Right lung (tissue), 2 donors: ENCODE measurements at regions not wholly inside any gene's neighbourhood (a gene's known extent, or its start where the extent isn't known, plus 50 kb on each side); places are given as distances from the start of the nearest gene placed in this dataset.

Source experiments
- DNase-seq, 2 donors: peaks; one replicate each; pipeline ENCODE4 v3.0.0-alpha.2; 2013

GRCh38 chr14:61941421-61942150 lies 179.4 kb downstream of the SNAPC1 start:
- no peak for DNase-seq

DNA sequence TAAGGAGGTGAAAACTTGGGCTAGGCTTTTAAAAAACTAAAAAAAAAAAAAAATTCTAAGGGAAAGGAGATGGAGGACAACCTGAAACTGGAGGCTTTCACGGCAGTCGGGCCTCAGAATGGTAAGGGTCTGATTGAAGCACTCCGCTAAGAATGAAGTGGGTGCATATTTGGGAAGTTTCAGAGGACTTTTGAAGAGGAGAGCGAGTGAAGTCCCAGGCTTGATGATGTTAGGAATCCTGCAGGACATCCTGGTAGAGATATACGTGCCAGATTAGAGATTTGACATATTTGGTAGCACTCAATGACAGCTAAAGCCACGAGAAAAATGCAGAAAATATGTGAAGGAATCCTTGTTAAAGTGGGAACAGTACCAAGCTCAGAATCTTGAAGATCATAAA lies 186.2 kb downstream of the SNAPC1 start:
- no peak for DNase-seq

DNA sequence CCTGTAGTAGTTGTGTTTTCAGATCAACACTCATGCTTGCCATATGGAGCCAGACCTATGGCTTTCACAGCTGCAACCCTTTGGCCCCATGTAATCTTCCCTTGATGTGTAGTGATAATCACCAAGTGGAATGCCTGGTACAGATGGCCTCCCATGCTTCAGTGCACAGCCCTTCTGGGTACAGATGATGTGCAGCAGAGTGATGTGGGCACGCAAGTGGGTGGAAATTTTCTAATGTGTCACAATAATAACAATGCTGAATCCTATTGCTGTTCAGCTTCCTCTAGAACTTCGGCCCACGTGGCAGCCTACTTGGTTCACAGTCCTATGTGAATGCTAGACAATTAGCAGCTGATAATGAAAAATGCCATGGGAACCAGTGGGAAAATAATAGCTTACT lies 188.1 kb downstream of the SNAPC1 start:
- no peak for DNase-seq

DNA sequence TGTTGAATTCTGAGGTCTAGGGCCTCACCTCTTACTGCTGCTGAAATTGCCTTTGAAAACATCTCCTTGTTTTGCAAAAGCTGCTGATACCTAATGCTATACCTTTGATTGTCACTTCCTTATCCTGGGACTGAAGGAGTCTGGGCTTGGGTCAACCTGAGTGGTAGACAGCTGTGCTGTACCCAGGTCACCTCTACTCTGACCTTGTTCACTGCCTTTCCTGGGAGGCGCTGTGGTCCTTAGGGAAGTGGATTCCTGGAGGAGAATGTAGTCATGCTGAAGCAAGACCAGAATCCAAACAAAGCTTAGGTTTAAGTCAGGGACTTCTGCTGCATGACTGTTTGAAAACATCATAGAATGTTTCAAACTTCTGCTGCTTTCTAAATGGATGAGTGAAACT lies 191.4 kb downstream of the SNAPC1 start:
- no peak for DNase-seq

DNA sequence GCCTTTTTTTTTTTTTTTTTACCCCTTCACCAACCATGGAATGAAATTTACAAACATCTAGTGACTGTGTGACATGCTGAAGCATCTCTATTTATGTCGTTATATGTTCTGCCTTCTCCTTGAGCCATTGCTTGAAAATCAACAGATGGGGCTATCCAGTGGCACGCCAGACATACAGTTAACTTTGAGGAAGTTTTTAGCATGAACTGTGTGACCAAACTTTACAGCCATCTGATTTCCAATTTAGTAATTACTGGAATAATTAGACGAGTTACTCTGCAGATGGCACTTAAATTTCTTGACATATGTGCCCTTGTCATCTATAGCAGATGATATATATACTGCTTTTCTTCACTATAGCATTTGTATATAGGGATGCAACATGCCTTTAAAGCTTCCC lies 192.1 kb downstream of the SNAPC1 start:
- no peak for DNase-seq

DNA sequence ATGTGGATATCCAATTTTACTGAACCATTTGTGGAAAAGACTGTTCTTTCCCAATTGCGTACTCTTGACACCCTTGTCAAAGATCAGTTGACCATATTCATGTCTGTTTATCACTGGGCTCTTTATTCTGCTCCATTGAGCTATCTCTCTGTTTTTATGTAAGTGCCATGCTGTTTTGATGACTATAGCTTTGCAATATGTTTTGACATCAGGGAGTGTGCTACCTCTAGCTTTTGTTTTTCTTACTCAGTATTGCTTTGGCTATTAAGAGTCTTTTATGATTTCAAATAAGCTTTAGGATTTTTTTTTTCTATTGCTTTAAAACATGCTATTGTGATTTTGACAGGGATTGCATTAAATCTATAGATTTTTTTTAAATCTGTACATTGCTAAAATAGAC lies 194.3 kb downstream of the SNAPC1 start:
- no peak for DNase-seq

DNA sequence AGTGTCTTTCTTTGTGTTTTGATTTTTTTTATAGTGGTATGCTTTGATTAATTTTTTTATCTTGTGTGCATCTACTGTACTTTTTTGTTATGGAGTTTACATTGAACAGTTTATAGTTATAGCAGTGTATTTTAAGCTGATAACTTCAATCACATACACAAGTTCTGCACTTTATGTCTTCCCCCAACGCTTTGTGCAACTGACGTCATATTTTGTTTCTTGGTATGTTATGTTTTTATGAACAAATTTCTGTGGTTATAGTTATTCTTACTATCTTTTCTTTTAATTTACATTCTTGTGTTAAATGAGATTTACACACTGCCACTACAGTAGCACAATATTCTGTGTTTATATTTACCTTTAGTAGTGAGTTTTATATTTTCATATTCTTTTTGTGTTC lies 197.1 kb downstream of the SNAPC1 start:
- no peak for DNase-seq

- no peak for DNase-seq
Measured at GRCh38 chr14:61961369-61961768, 199.1 kb downstream of the SNAPC1 start.

DNA sequence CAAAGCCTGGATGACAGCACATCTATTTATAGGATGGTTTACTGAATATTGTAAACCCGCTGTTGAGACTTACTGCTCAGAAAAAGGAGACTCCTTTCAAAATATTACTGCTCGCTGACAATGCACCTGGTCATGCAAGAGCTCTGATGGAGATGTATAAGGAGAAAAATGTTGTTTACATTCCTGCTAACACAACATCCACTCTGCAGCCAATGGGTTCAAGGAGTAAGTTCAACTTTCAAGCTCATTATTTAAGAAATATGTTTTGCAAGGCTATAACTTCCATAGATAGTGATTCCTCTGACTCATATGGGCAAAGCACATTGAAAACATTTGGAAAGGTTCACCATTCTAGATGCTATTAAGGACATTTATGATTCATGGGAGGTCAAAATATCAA lies 201.7 kb downstream of the SNAPC1 start:
- no peak for DNase-seq

GRCh38 chr14:61965030-61965745 lies 203.0 kb downstream of the SNAPC1 start:
- DNase-seq, result no peak

GRCh38 chr14:61968207-61968606 lies 206.0 kb downstream of the SNAPC1 start:
- no peak for DNase-seq

DNA sequence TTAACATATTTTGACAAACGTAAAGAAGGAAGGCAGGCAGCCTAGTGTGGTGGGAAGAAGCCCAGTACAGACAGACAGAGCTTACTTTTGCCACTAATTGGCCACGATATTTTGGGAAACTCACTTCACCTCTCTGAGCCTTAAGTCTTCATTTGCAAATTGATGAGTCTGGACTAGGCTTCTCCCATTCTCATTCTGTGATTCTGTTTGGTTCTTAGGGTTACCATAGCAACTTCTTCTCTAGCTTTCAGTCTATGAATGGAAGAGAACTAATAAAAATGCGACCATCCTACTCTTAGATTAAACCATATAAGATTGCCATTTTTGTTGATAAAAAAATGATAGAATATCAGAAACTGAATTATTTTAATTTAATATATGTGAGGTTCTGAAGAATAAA lies 210.5 kb downstream of the SNAPC1 start:
- DNase-seq, result no peak

GRCh38 chr14:61973981-61974380 lies 211.8 kb downstream of the SNAPC1 start:
- DNase-seq, result no peak

- no peak for DNase-seq
Measured at GRCh38 chr14:61977217-61977616, 215.0 kb downstream of the SNAPC1 start.

DNA sequence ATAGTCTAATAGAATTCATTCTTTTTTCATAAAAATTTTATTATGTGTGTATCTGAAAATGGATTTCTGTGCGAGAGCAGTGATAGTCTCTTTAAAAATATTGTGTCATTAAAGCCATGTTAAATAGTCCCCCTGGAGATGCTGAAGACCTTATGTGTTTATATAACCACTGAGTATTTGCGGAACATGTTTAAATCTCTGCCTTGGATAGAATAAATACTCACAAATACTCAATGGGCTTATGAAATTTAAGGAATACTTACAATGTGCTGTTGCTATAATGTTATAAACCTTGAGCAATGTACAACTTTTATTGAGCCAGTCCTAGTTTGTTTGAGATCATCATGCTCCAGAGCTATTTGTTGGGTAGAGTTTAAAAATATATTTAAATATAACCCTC lies 226.0 kb downstream of the SNAPC1 start:
- DNase-seq, result no peak

DNA sequence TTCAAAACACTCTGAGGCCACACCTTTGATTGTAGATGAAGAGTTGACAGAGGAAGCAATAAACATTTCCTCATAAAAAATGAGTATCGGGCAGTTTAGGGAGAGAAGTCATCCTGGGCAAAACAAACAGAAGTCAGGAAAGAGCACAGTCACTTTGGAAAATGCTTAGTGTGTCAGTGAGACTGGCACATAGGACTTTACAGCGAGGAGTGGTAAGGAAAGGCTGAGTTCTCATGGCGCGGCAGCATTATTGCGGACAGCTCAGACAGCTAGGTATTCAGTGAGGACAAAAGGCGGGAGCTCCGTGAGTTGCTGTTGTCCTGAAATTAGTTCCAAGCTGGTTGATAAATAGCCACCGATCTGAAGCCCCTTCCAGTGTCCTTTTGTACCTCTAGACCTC lies 229.9 kb downstream of the SNAPC1 start:
- DNase-seq, result no peak

- no peak for DNase-seq
Measured at GRCh38 chr14:61992926-61993325, 230.7 kb downstream of the SNAPC1 start.

DNA sequence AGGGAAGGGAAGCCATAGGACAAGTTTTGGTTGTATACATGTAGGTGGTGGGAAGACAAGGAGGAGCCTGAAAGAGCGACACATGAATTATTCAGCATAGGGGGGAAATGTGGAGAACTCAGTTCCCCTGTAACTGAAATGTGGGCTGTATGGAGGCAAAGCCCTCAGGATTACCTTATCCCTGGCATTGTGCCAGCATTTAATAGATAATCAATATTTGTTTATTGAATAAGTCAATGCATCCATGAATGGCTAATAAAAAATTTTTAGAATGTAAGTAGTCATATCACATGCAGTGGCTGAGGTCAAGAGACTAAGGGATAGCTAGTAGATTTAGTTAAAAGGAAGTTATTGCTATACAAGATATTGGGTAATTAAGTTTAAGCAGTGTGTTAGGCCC lies 232.4 kb downstream of the SNAPC1 start:
- DNase-seq, result no peak

DNA sequence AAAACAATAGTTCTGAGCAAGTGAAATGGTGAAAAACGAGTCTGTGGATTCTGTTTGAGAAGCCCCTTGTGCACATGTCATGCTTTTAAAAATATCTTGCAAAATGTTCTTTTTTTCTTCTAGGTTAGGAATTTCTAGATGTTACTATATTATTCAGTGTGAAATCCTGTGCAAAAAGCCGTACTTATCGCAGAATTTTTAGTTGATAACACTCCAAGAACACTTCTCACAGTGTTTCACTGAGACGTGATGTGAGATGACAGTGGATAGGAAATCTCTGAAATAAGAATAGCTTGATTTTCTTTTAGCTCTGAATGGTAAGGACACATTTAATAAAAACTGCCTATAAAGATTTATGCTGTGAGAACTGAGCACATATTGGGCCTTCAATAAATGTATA lies 234.5 kb downstream of the SNAPC1 start:
- DNase-seq, result no peak

- DNase-seq, result no peak
Measured at GRCh38 chr14:61997161-61997560, 234.9 kb downstream of the SNAPC1 start.

DNA sequence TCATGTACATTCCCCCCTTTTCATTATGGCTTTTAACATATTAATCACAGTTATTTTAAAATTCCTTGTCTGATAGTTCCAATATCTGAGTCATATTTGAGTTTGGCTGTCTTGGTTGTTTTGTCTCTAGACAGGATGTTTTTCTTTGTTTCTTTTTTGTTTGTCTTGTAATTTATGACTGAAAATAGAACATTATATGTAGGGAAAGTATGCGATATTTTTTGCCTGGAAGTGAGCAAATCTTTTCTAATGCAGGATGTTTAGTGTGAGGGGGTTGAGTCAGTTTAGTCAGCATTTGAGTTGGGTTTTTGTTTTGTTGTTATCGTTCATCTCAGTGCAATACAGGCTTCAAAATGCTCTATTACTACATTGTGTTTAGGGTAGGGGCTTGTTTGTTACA lies 239.7 kb downstream of the SNAPC1 start:
- DNase-seq, result no peak

DNA sequence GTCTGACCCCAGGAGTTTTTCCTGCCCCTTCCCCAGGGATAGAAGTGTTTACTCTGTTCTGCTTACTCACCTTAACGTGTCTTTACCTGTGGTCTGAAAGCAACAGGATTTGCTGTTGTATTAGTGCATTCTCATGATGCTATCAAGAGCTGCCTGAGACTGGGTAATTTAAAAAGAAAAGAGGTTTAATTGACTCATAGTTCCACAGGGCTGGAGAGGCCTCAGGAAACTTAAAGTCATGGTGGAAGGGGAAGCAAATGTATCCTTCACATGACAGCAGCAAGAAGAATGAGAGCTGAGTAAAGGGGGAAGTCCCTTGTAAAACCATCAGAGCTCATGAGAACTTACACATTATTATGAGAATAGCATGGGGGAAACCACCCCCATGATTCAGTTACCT lies 240.4 kb downstream of the SNAPC1 start:
- DNase-seq, result no peak

DNA sequence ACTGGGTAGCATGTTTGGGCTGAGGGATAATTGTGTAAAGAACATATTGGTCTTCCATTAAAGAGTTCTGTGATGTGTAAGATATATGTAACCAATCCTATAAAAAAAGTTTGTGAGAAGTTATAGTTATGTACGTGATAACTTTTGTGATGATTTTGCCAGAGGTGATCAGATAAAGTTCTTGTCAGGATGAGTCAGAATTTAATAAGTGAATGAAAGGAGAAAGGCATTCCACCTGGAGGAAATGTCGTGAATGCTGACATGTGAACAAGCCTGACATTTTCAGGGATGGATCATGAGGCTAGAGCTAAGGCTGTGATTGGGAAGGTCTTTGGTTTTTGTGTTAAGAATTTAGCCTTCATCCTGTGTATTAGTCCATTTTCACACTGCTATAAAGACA lies 241.5 kb downstream of the SNAPC1 start:
- DNase-seq, result no peak
